Glutamatergic neuron (in vitro differentiated cells): ENCODE measurements at regions not wholly inside any gene's neighbourhood (a gene's known extent, or its start where the extent isn't known, plus 50 kb on each side); places are given as distances from the start of the nearest gene placed in this dataset.

ENCODE experiments used
- DNase-seq: peaks from one replicate; pipeline ENCODE4 v3.0.0; 2022
- H3K27ac Mint-ChIP-seq: one replicate; pipeline ENCODE4 v1.8.0; 2020; ENCODE audit warnings: mild to moderate bottlenecking, mixed read lengths, inconsistent platforms; ENCODE audit not compliant: unreplicated experiment
- H3K27me3 Mint-ChIP-seq: one replicate; pipeline ENCODE4 v1.8.0; 2020; ENCODE audit warnings: mild to moderate bottlenecking, moderate library complexity, mixed read lengths, inconsistent platforms; ENCODE audit not compliant: unreplicated experiment
- H3K36me3 Mint-ChIP-seq: one replicate; pipeline ENCODE4 v1.8.0; 2020; ENCODE audit warnings: mild to moderate bottlenecking, mixed read lengths, inconsistent platforms; ENCODE audit not compliant: unreplicated experiment
- H3K4me1 Mint-ChIP-seq: one replicate; pipeline ENCODE4 v1.8.0; 2020; ENCODE audit warnings: mild to moderate bottlenecking, low read depth, mixed read lengths, inconsistent platforms; ENCODE audit not compliant: unreplicated experiment
- H3K4me3 Mint-ChIP-seq: one replicate; pipeline ENCODE4 v1.8.0; 2020; ENCODE audit warnings: mild to moderate bottlenecking, mixed read lengths, inconsistent platforms; ENCODE audit not compliant: unreplicated experiment
- H3K9me3 Mint-ChIP-seq: one replicate; pipeline ENCODE4 v1.8.0; 2020; ENCODE audit warnings: mild to moderate bottlenecking, moderate library complexity, mixed read lengths, inconsistent platforms; ENCODE audit not compliant: unreplicated experiment
- CTCF ChIP-seq: fragments of 200-600 bp; sonication (generic); IDR thresholded peaks from one replicate; pipeline ENCODE4 v1.5.0; 2021; ENCODE audit not compliant: partially characterized antibody, unreplicated experiment

GRCh38 chr5:23169660-23170416 lies 316.7 kb upstream of the CDH12 start:
- H3K27ac Mint-ChIP-seq: no peak overlapping the region
- H3K4me3 Mint-ChIP-seq: no peak overlapping the region
- no peaks in the 10 kb centered on the region for H3K36me3 Mint-ChIP-seq
- H3K9me3 Mint-ChIP-seq: no peaks in the 10 kb centered on the region
- H3K4me1 Mint-ChIP-seq: no peaks in the 10 kb centered on the region
- no peak for DNase-seq
- TF ChIP-seq CTCF: no peak
- H3K27me3 Mint-ChIP-seq: no peaks in the 10 kb centered on the region

DNA sequence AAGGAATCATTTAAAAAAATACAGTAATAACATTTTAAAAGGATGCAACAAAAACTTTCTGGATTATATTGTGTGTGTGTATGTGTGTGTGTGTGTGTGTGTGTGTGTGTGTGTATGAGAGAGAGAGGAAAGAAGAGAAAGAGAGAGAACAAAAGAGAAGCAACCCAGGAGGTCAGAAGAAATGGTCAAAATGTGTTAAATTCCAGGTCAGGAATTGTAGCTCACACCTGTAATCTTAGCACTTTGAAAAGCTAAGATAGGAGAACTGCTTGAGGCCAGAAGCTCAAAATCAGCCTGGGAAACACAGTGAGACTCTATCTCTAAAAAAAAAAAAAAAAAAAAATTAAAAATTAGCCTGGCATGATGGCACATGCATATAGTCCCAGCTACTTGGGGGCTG lies 311.8 kb upstream of the CDH12 start:
- Mint-ChIP-seq H3K27ac (no peak overlapping the region), H3K4me3 (no peak overlapping the region)
- no peak for DNase-seq

DNA sequence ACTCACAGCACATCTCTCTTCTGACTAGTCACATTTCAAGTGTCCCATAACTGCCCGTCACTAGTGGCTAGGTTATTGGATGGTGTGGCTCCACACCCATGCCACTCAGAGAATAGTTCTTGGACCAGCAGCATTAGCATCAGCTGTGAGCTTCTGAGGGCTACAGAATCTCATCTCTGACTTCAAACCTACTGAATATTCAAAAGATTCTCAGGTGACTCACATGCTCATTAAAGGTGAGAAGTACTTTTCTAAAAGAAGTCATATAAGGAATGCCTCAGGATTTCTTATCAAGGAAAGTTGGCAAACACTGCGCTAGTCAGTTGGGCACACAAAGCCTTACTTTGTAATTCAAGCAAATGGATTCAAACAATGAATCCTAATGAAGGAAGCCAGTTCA lies 305.0 kb upstream of the CDH12 start:
- Mint-ChIP-seq H3K9me3 (no peaks in the 10 kb centered on the region), H3K27ac (no peak overlapping the region), H3K27me3 (no peaks in the 10 kb centered on the region), H3K4me1 (no peaks in the 10 kb centered on the region), H3K36me3 (no peaks in the 10 kb centered on the region), H3K4me3 (no peak overlapping the region)
- DNase-seq: no peak
- TF ChIP-seq CTCF: no peak

More for the DNA sequence above, 311.8 kb upstream of the CDH12 start:
- H3K4me1 Mint-ChIP-seq: no peaks in the 10 kb centered on the region
- H3K9me3 Mint-ChIP-seq: no peaks in the 10 kb centered on the region
- no peak for TF ChIP-seq CTCF
- no peaks in the 10 kb centered on the region for H3K27me3 Mint-ChIP-seq
- no peaks in the 10 kb centered on the region for H3K36me3 Mint-ChIP-seq

DNA sequence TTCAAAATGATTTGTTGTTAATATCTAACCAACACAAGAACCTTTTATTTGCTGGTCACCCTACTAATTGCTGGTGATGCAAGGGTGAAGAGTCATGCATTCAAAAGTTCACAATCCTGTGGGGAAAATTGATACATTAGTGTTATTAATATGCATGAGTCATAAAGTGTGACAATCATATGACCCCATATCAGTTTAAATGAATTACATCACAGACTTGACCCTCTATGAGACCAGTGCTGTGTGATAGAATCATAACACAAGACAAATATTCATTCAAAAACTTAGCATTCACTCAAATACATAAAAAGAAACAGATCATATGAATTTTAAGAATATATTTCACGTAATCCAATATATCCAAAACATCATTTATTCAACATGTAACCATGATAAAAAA lies 304.6 kb upstream of the CDH12 start:
- no peak overlapping the region for H3K27ac Mint-ChIP-seq
- no peaks in the 10 kb centered on the region for H3K36me3 Mint-ChIP-seq
- no peak for DNase-seq
- no peaks in the 10 kb centered on the region for H3K9me3 Mint-ChIP-seq
- H3K4me3 Mint-ChIP-seq: no peak overlapping the region
- H3K27me3 Mint-ChIP-seq: no peaks in the 10 kb centered on the region
- no peak for TF ChIP-seq CTCF
- H3K4me1 Mint-ChIP-seq: no peaks in the 10 kb centered on the region

GRCh38 chr5:23157169-23157568 lies 304.0 kb upstream of the CDH12 start:
- Mint-ChIP-seq H3K4me1 (no peaks in the 10 kb centered on the region), H3K4me3 (no peak overlapping the region), H3K27ac (no peak overlapping the region), H3K9me3 (no peaks in the 10 kb centered on the region), H3K27me3 (no peaks in the 10 kb centered on the region), H3K36me3 (no peaks in the 10 kb centered on the region)
- no peak for DNase-seq
- TF ChIP-seq CTCF: no peak
